ENCODE measurements at regions not wholly inside any gene's neighbourhood (a gene's known extent, or its start where the extent isn't known, plus 50 kb on each side); places are given as distances from the start of the nearest gene placed in this dataset.

GRCh38 chr11:37770145-37770544 is 1172.1 kb upstream of the RAG2 start:
- DNase-seq: no peak
- no peaks in the 10 kb centered on the region for H3K9me3 ChIP-seq
- no peak overlapping the region for H3K4me3 ChIP-seq
- no peak for TF ChIP-seq POLR2A (IDR thresholded peaks at IDR 0.05)
- TF ChIP-seq CTCF (IDR thresholded peaks at IDR 0.05): no peak
- no peak overlapping the region for H3K27ac ChIP-seq
- intact Hi-C loops (cut with DNase I; ENCODE audit: low total_unique reads): no loop called here
- no peaks in the 10 kb centered on the region for H3K27me3 ChIP-seq
- H3K4me1 ChIP-seq: no peaks in the 10 kb centered on the region
- H3K36me3 ChIP-seq: no peaks in the 10 kb centered on the region

- no peaks in the 10 kb centered on the region for H3K9me3 ChIP-seq
- intact Hi-C loops (cut with DNase I; ENCODE audit: low total_unique reads): no loop called here
- H3K27me3 ChIP-seq: no peaks in the 10 kb centered on the region
- TF ChIP-seq CTCF (IDR thresholded peaks at IDR 0.05) (no peak), POLR2A (IDR thresholded peaks at IDR 0.05) (no peak)
- no peaks in the 10 kb centered on the region for H3K36me3 ChIP-seq
- no peak for DNase-seq
- no peak overlapping the region for H3K27ac ChIP-seq
- H3K4me3 ChIP-seq: no peak overlapping the region
- no peaks in the 10 kb centered on the region for H3K4me1 ChIP-seq
These were observed 1164.0 kb upstream of the RAG2 start for GRCh38 chr11:37762079-37762478.

- Histone ChIP-seq H3K4me3 (no peak overlapping the region), H3K27me3 (no peaks in the 10 kb centered on the region), H3K36me3 (no peaks in the 10 kb centered on the region), H3K4me1 (no peaks in the 10 kb centered on the region), H3K9me3 (no peaks in the 10 kb centered on the region), H3K27ac (no peak overlapping the region)
- intact Hi-C loops (cut with DNase I; ENCODE audit: low total_unique reads): no loop called here
- no peak for TF ChIP-seq CTCF (IDR thresholded peaks at IDR 0.05)
- no peak for TF ChIP-seq POLR2A (IDR thresholded peaks at IDR 0.05)
- no peak for DNase-seq
These were observed 1157.5 kb upstream of the RAG2 start for GRCh38 chr11:37755521-37755920.

GRCh38 chr11:37748641-37749040 is 1150.6 kb upstream of the RAG2 start:
- Histone ChIP-seq H3K4me1 (no peaks in the 10 kb centered on the region), H3K36me3 (no peaks in the 10 kb centered on the region), H3K27me3 (no peaks in the 10 kb centered on the region), H3K4me3 (no peak overlapping the region), H3K27ac (no peak overlapping the region), H3K9me3 (no peaks in the 10 kb centered on the region)
- TF ChIP-seq CTCF (IDR thresholded peaks at IDR 0.05) (no peak), POLR2A (IDR thresholded peaks at IDR 0.05) (no peak)
- no peak for DNase-seq
- intact Hi-C loops (cut with DNase I; ENCODE audit: low total_unique reads): no loop called here

GRCh38 chr11:37747121-37747520 is 1149.1 kb upstream of the RAG2 start:
- H3K4me1 ChIP-seq: no peaks in the 10 kb centered on the region
- H3K9me3 ChIP-seq: no peaks in the 10 kb centered on the region
- H3K4me3 ChIP-seq: no peak overlapping the region
- no peak for DNase-seq
- no peak for TF ChIP-seq POLR2A (IDR thresholded peaks at IDR 0.05)
- TF ChIP-seq CTCF (IDR thresholded peaks at IDR 0.05): no peak
- intact Hi-C loops (cut with DNase I; ENCODE audit: low total_unique reads): no loop called here
- H3K27me3 ChIP-seq: no peaks in the 10 kb centered on the region
- no peaks in the 10 kb centered on the region for H3K36me3 ChIP-seq
- no peak overlapping the region for H3K27ac ChIP-seq

Measured in uterus (tissue), 3 donors.